GM10248 (cell line): ENCODE measurements at regions not wholly inside any gene's neighbourhood (a gene's known extent, or its start where the extent isn't known, plus 50 kb on each side); places are given as distances from the start of the nearest gene placed in this dataset.

Experiments
- CTCF ChIA-PET: fragments of 300-600 bp; sonication (Branson Sonifier 250); formaldehyde crosslinking; extraction: SDS; loops from one replicate; lab custom pipeline; 2021; ENCODE audit warnings: antibody characterized with exemption; lab: Yijun Ruan, JAX
- POLR2A ChIA-PET: fragments of 350-650 bp; sonication (Branson Sonifier 250); formaldehyde crosslinking; extraction: SDS; loops from one replicate; lab custom pipeline; 2020; ENCODE audit warnings: antibody characterized with exemption; lab: Yijun Ruan, JAX
- DNase-seq: peaks from one replicate; pipeline ENCODE4 v3.0.0; 2012; ENCODE audit errors: extremely low spot score
- TF ChIP-seq, protein P1 (sequence below): IDR thresholded peaks from 2 replicates; pipeline ENCODE4 v1.5.1; 2012; ENCODE audit warnings: mild to moderate bottlenecking, low read depth; ENCODE audit errors: extremely low read depth, missing control alignments, control extremely low read depth

DNA sequence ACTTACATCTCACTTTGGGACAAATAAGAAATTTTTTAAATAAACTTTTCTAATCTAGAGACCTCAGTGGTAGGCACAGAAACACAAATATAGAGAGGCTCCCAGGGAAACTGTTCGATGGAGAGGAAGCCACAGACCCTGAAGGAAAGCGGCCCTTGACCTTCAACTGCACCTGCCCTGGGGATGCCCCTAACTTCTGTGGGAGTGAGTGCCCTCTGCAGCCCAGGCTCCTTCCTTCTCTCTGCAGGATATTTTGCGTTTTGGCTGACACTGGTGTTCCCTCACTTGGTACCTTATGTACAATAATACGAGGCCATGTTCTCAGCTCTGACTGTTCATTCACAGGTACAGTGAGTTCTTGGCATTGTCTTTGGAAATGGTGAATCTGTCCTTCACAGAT, 64.8 kb upstream of the MAL start:
- no peak for DNase-seq
- ChIA-PET CTCF (no interaction called here), POLR2A (no interaction called here)
- TF ChIP-seq, protein P1, sequence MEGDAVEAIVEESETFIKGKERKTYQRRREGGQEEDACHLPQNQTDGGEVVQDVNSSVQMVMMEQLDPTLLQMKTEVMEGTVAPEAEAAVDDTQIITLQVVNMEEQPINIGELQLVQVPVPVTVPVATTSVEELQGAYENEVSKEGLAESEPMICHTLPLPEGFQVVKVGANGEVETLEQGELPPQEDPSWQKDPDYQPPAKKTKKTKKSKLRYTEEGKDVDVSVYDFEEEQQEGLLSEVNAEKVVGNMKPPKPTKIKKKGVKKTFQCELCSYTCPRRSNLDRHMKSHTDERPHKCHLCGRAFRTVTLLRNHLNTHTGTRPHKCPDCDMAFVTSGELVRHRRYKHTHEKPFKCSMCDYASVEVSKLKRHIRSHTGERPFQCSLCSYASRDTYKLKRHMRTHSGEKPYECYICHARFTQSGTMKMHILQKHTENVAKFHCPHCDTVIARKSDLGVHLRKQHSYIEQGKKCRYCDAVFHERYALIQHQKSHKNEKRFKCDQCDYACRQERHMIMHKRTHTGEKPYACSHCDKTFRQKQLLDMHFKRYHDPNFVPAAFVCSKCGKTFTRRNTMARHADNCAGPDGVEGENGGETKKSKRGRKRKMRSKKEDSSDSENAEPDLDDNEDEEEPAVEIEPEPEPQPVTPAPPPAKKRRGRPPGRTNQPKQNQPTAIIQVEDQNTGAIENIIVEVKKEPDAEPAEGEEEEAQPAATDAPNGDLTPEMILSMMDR, result no peak

DNA sequence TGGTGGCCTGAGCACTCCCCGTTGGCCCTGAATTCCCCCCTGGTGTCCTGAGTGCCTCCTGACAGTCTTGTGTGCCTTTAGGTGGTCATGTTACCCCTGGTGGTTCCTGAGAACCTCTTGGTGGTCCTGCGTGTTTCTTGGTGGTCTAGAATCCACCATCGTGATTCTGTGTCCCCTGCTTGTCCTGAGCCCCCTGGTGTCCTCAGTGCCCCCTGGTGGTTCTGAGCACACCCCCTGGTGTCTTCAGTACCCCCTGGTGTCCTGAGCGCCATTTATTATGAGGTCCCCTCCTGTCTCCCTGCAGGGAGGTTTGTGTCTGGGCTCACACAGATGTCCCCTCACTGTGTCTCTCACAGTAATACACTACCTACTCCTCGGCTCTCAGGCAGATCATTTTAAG, 61.3 kb upstream of the MAL start:
- DNase-seq, result no peak
- POLR2A ChIA-PET, result no interaction called here
- CTCF ChIA-PET, result no interaction called here
- TF ChIP-seq, protein P1, result no peak

DNA sequence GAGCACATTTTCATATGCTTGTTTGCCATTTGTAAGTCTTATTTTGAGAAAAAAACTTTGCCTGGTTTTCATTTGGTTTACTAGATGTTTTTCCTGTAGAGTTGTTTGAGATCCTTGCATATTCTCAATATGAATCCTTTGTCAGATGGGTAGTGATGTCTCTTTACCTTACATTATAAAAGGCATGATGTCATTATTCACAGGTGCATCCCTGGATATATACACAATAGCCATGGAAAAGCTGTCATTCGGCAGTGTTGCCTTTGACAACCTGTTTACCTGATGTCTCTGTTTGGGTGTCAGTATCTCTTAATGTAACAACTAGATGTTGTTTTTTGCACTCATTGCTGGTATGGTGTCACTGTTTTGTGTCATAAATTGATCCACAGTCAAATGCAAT, 58.8 kb upstream of the MAL start:
- ChIA-PET POLR2A (no interaction called here), CTCF (interaction anchor here (1.5 kb wide), 1 partner anchor 9 kb away, joined by 6 read pairs; no protein-coding TSS in a partner anchor)
- no peak for DNase-seq
- TF ChIP-seq, protein P1, result no peak

DNA sequence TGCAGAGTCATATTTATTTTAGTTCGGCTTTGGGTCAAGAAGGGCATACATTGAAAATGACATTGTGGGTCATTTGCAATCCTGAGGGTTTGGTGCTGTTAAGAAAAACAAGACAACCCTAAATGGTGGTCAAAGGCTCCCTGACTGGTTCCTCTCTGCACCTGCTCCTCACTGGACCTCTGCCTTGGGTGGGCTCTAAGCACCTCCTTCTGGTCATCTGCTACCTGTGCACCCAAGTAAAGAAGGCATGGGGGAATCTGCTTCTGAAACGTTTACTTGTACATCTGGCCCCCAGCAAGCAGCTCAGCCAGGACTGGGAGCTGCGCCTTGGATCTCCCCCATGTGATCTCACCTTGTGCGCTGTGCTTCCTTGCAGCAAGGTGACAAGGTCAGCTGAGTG, 55.2 kb upstream of the MAL start:
- CTCF ChIA-PET, result interaction anchor here (3.8 kb wide), 1 partner anchor 13 kb away, joined by 27 read pairs; no protein-coding TSS in a partner anchor
- TF ChIP-seq, protein P1, result no peak
- DNase-seq, result no peak
- POLR2A ChIA-PET, result no interaction called here
